ENCODE measurements at regions not wholly inside any gene's neighbourhood (a gene's known extent, or its start where the extent isn't known, plus 50 kb on each side); places are given as distances from the start of the nearest gene placed in this dataset.

DNA sequence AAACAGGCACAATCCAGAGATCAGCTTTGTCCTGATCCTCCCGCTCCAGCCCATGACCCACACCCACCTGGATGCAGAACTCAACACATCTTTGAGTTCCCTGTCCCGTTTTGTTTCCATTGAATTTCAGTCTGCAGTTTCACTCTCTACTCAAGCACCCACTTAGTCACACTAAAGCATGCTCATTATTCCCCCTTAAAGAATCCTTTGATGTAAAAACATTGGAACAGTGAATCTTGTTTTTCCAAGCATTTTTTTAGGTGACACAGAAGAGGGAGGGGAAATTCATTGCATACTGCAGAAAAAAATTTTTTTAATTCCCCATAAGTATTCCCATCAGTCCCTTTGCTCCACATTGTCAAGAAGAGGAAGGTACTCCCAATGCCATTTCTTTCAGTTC, 249.7 kb upstream of the TTC29 start (continued):
- TF ChIP-seq, protein P1, sequence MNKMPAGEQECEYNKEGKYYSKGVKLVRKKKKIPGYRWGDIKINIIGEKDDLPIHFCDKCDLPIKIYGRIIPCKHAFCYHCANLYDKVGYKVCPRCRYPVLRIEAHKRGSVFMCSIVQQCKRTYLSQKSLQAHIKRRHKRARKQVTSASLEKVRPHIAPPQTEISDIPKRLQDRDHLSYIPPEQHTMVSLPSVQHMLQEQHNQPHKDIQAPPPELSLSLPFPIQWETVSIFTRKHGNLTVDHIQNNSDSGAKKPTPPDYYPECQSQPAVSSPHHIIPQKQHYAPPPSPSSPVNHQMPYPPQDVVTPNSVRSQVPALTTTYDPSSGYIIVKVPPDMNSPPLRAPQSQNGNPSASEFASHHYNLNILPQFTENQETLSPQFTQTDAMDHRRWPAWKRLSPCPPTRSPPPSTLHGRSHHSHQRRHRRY (tag by site-specific recombination; IDR thresholded peaks at IDR 0.05): no peak

DNA sequence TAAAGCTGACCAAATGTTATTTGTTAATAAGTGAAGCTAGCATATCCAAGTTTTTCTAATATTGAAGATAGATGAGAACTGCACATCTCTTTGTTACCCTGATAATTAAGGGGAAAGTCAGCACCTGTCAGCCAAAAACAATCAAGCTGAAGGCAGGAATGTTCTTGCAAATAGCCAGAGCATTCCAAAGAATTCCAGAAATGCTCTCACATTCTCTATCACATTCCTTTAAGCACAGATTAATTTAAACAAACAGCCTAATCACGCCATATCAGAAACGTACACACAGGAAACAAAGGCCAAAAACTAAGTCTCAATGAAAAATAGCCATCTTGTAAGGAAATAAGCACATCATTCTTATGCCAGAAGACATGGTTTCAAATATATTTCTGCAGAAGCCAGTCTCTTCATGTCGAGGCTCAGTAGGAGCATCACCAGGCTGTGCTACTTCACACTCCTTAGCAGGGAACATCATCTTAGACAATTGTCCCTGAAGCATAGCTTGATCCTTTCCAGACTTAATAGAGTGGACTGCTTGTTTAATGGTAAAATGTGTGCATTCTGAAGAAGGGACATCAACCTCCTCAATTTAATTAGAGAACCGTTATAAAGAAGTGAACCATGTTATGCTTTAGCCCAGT, 252.9 kb upstream of the TTC29 start:
- POLR2A ChIA-PET: no interaction called here
- Histone ChIP-seq H3K4me1 (ENCODE audit: control insufficient read depth, insufficient read depth, low read length) (no peaks in the 10 kb centered on the region), H3K27ac (ENCODE audit: extremely low read depth, low read depth, low read length) (no peak overlapping the region), H3K9me3 (ENCODE audit: control insufficient read depth, insufficient read depth, low read depth, low read length) (no peaks in the 10 kb centered on the region), H3K4me3 (ENCODE audit: low read depth, low read length) (no peak overlapping the region), H3K36me3 (ENCODE audit: control insufficient read depth in 2 of 2, insufficient read depth in 1 of 2, low read length in 2 of 2) (no peaks in the 10 kb centered on the region)
- CTCF ChIA-PET: interaction anchor here (0.7 kb wide), 1 partner anchor 269 kb away, joined by 3 read pairs; no protein-coding TSS in a partner anchor
- no peak for TF ChIP-seq ZFP41 (tag by site-specific recombination; IDR thresholded peaks at IDR 0.05; ENCODE audit: borderline replicate concordance)
- no peak for TF ChIP-seq HOXA7 (CRISPR knock-in tag; IDR thresholded peaks at IDR 0.05; ENCODE audit: borderline replicate concordance)
- TF ChIP-seq ZNF23 (tag by site-specific recombination; IDR thresholded peaks at IDR 0.05; ENCODE audit: borderline replicate concordance): no peak
- no peak for TF ChIP-seq MZF1 (tag by site-specific recombination; IDR thresholded peaks at IDR 0.05; ENCODE audit: borderline replicate concordance)
- no peak for TF ChIP-seq ZNF529 (tag by site-specific recombination; IDR thresholded peaks at IDR 0.05; ENCODE audit: insufficient replicate concordance)
- TF ChIP-seq ZNF138 (tag by site-specific recombination; IDR thresholded peaks at IDR 0.05; ENCODE audit: borderline replicate concordance): no peak
- no peak for TF ChIP-seq ZNF623 (tag by site-specific recombination; IDR thresholded peaks at IDR 0.05)
- TF ChIP-seq OVOL3 (tag by site-specific recombination; IDR thresholded peaks at IDR 0.05): no peak
- no peak for TF ChIP-seq GLIS1 (tag by site-specific recombination; IDR thresholded peaks at IDR 0.05)
- TF ChIP-seq, protein P2, sequence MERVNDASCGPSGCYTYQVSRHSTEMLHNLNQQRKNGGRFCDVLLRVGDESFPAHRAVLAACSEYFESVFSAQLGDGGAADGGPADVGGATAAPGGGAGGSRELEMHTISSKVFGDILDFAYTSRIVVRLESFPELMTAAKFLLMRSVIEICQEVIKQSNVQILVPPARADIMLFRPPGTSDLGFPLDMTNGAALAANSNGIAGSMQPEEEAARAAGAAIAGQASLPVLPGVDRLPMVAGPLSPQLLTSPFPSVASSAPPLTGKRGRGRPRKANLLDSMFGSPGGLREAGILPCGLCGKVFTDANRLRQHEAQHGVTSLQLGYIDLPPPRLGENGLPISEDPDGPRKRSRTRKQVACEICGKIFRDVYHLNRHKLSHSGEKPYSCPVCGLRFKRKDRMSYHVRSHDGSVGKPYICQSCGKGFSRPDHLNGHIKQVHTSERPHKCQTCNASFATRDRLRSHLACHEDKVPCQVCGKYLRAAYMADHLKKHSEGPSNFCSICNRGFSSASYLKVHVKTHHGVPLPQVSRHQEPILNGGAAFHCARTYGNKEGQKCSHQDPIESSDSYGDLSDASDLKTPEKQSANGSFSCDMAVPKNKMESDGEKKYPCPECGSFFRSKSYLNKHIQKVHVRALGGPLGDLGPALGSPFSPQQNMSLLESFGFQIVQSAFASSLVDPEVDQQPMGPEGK (tag by site-specific recombination; IDR thresholded peaks at IDR 0.05): no peak
- TF ChIP-seq ZFP69B (tag by site-specific recombination; IDR thresholded peaks at IDR 0.05): no peak
- no peak for TF ChIP-seq ZNF2 (tag by site-specific recombination; IDR thresholded peaks at IDR 0.05)
- no peak for TF ChIP-seq ZNF433 (tag by site-specific recombination; IDR thresholded peaks at IDR 0.05; ENCODE audit: low read depth)

DNA sequence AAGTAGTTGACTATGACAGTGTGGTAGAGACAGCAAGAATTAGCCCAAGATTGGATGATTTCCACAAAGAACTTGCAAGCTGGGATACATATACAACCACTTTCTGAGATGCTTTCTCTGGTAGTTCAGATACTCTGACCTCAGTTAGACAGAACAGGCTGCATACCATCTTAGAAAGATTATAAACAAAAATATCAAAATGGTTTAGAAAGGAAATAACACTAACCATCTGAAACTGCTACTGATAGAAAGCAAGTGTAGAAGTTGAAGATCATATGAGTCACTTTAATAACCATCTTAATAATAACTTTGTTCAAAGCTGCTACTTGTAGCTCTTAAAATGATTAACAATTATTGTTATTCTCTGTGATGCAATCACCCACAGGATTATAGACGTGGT, 255.4 kb upstream of the TTC29 start:
- no peaks in the 10 kb centered on the region for H3K9me3 ChIP-seq (ENCODE audit: control insufficient read depth, insufficient read depth, low read depth, low read length)
- ChIA-PET CTCF (no interaction called here), POLR2A (no interaction called here)
- H3K4me3 ChIP-seq (ENCODE audit: low read depth, low read length): no peak overlapping the region
- H3K4me1 ChIP-seq (ENCODE audit: control insufficient read depth, insufficient read depth, low read length): no peaks in the 10 kb centered on the region
- no peaks in the 10 kb centered on the region for H3K36me3 ChIP-seq (ENCODE audit: control insufficient read depth in 2 of 2, insufficient read depth in 1 of 2, low read length in 2 of 2)
- H3K27ac ChIP-seq (ENCODE audit: extremely low read depth, low read depth, low read length): no peak overlapping the region
- TF ChIP-seq, protein P3, sequence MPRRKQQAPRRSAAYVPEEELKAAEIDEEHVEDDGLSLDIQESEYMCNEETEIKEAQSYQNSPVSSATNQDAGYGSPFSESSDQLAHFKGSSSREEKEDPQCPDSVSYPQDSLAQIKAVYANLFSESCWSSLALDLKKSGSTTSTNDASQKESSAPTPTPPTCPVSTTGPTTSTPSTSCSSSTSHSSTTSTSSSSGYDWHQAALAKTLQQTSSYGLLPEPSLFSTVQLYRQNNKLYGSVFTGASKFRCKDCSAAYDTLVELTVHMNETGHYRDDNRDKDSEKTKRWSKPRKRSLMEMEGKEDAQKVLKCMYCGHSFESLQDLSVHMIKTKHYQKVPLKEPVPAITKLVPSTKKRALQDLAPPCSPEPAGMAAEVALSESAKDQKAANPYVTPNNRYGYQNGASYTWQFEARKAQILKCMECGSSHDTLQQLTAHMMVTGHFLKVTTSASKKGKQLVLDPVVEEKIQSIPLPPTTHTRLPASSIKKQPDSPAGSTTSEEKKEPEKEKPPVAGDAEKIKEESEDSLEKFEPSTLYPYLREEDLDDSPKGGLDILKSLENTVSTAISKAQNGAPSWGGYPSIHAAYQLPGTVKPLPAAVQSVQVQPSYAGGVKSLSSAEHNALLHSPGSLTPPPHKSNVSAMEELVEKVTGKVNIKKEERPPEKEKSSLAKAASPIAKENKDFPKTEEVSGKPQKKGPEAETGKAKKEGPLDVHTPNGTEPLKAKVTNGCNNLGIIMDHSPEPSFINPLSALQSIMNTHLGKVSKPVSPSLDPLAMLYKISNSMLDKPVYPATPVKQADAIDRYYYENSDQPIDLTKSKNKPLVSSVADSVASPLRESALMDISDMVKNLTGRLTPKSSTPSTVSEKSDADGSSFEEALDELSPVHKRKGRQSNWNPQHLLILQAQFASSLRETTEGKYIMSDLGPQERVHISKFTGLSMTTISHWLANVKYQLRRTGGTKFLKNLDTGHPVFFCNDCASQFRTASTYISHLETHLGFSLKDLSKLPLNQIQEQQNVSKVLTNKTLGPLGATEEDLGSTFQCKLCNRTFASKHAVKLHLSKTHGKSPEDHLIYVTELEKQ (tag by site-specific recombination; IDR thresholded peaks at IDR 0.05; ENCODE audit: borderline replicate concordance): no peak
- TF ChIP-seq ZFP69B (tag by site-specific recombination; IDR thresholded peaks at IDR 0.05) (no peak), ZIC2 (tag by site-specific recombination; IDR thresholded peaks at IDR 0.05) (no peak), ZNF266 (tag by site-specific recombination; IDR thresholded peaks at IDR 0.05; ENCODE audit: low read depth) (no peak), ZNF114 (tag by site-specific recombination; IDR thresholded peaks at IDR 0.05) (no peak), ZNF341 (tag by site-specific recombination; IDR thresholded peaks at IDR 0.05; ENCODE audit: low read depth) (no peak), ZSCAN30 (tag by site-specific recombination; IDR thresholded peaks at IDR 0.05) (no peak), GLI4 (tag by site-specific recombination; IDR thresholded peaks at IDR 0.05) (no peak), ZNF785 (tag by site-specific recombination; IDR thresholded peaks at IDR 0.05) (no peak), MZF1 (tag by site-specific recombination; IDR thresholded peaks at IDR 0.05; ENCODE audit: borderline replicate concordance) (no peak), ZNF555 (tag by site-specific recombination; conservative IDR thresholded peaks at IDR 0.05) (no peak), BCL11B (tag by site-specific recombination; IDR thresholded peaks at IDR 0.05; ENCODE audit: low read depth) (no peak)
- TF ChIP-seq, protein P4, sequence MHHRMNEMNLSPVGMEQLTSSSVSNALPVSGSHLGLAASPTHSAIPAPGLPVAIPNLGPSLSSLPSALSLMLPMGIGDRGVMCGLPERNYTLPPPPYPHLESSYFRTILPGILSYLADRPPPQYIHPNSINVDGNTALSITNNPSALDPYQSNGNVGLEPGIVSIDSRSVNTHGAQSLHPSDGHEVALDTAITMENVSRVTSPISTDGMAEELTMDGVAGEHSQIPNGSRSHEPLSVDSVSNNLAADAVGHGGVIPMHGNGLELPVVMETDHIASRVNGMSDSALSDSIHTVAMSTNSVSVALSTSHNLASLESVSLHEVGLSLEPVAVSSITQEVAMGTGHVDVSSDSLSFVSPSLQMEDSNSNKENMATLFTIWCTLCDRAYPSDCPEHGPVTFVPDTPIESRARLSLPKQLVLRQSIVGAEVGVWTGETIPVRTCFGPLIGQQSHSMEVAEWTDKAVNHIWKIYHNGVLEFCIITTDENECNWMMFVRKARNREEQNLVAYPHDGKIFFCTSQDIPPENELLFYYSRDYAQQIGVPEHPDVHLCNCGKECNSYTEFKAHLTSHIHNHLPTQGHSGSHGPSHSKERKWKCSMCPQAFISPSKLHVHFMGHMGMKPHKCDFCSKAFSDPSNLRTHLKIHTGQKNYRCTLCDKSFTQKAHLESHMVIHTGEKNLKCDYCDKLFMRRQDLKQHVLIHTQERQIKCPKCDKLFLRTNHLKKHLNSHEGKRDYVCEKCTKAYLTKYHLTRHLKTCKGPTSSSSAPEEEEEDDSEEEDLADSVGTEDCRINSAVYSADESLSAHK (tag by site-specific recombination; IDR thresholded peaks at IDR 0.05): no peak

Data from HEK293 (cell line).